ENCODE measurements at regions not wholly inside any gene's neighbourhood (a gene's known extent, or its start where the extent isn't known, plus 50 kb on each side); places are given as distances from the start of the nearest gene placed in this dataset.

DNA sequence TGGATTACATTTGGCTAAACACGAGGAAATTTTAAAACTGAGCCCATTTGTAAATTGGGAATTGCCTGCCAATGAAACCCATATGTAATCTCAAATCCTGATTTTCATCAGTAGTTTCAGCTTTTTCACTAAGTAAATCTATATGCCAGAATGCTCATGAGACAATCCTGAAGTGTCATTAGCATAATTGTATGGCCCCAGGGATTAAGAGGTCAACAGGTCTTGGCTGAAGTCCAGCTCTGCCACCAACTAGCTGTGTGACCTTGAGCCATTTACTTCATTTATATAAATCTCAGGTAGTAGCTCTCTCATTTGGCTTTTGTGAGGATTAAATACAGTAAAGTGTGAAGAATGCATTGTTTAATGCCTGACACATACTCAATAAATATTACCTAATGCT, 320.5 kb upstream of the EMCN start:
- H2BK15ac ChIP-seq (ENCODE audit: low read length) = no peak overlapping the region
- no peaks in the 10 kb centered on the region for H3K27me3 ChIP-seq (ENCODE audit: control insufficient read depth in 3 of 3, insufficient read depth in 3 of 3, low read depth in 1 of 3, low read length in 3 of 3)
- H3K23ac ChIP-seq (ENCODE audit: low read depth, low read length, poor library complexity) = no peak overlapping the region
- H2BK120ac ChIP-seq (ENCODE audit: low read depth, low read length) = no peak overlapping the region
- no peak overlapping the region for H2AK5ac ChIP-seq (ENCODE audit: low read depth, low read length)
- no peak overlapping the region for H3K18ac ChIP-seq (ENCODE audit: low read length)
- no peak overlapping the region for H3K4ac ChIP-seq (ENCODE audit: low read length)
- WGBS, 2 donors (ENCODE audit: extremely low coverage in 2 of 2, insufficient read length in 2 of 2, insufficient replicate concordance in 1 of 2) = no CpG with 5 or more reads among the region's 1 CpG
- no peak overlapping the region for H2BK12ac ChIP-seq (ENCODE audit: low read length)
- H3K4me3 ChIP-seq (ENCODE audit: low read length in 2 of 2) = no peak overlapping the region
- H3K4me2 ChIP-seq (ENCODE audit: insufficient read depth, low read length, poor library complexity, severe bottlenecking) = no peak overlapping the region
- H3K36me3 ChIP-seq (replicated peaks in 1 of 2; ENCODE audit: control insufficient read depth in 2 of 2, insufficient read depth in 2 of 2, low read length in 2 of 2) = no peaks in the 10 kb centered on the region
- no peak overlapping the region for H2BK5ac ChIP-seq (ENCODE audit: low read length)
- no peak overlapping the region for H4K8ac ChIP-seq (ENCODE audit: low read depth, low read length)
- H3K79me1 ChIP-seq (ENCODE audit: low read depth, low read length) = no peaks in the 10 kb centered on the region
- peaks cover 0 to 2% of the 10 kb centered on the region in 2 donors for H3K4me1 ChIP-seq (ENCODE audit: control insufficient read depth in 2 of 2, insufficient read depth in 1 of 2, low read depth in 1 of 2, low read length in 2 of 2)
- DNase-seq (ENCODE audit: low spot score) = no peak
- no peak overlapping the region for H3K27ac ChIP-seq (replicated peaks; ENCODE audit: low read length)
- H3K9ac ChIP-seq (ENCODE audit: low read depth, low read length, poor library complexity) = no peak overlapping the region
- no peak overlapping the region for H2AFZ ChIP-seq (ENCODE audit: low read length)
- H3K14ac ChIP-seq (ENCODE audit: low read length) = no peak overlapping the region
- no peaks in the 10 kb centered on the region for H3K9me3 ChIP-seq (replicated peaks in 1 of 2; ENCODE audit: control insufficient read depth in 2 of 2, insufficient read depth in 1 of 2, low read depth in 1 of 2, low read length in 2 of 2)
- no peak overlapping the region for H4K91ac ChIP-seq (ENCODE audit: low read depth, low read length, poor library complexity)

DNA sequence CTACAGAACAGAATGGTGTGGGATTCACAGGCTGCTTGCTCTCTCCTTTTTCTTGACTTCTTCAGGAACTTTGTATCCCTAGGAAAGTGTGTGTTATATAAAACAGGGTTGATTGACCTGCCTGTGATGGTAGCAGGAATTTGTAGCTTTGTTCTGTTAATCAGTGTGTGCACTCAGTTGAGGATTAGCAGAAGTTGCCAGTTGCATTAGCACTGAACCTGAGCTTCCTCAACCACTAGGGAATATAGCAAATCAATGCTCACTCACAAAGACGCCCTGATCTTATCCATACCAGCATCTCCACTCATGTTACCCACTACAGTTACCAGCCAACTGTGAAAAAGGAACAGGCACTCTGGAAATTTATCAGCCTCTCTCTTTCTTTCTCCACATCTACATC, 319.1 kb upstream of the EMCN start:
- Histone ChIP-seq H2AFZ (ENCODE audit: low read length) (no peak overlapping the region), H3K4me1 (ENCODE audit: control insufficient read depth in 2 of 2, insufficient read depth in 1 of 2, low read depth in 1 of 2, low read length in 2 of 2) (peaks cover 0 to 2% of the 10 kb centered on the region in 2 donors), H3K14ac (ENCODE audit: low read length) (no peak overlapping the region), H2AK5ac (ENCODE audit: low read depth, low read length) (no peak overlapping the region), H3K4ac (ENCODE audit: low read length) (no peak overlapping the region), H3K36me3 (replicated peaks in 1 of 2; ENCODE audit: control insufficient read depth in 2 of 2, insufficient read depth in 2 of 2, low read length in 2 of 2) (no peaks in the 10 kb centered on the region), H2BK12ac (ENCODE audit: low read length) (no peak overlapping the region), H2BK15ac (ENCODE audit: low read length) (no peak overlapping the region), H2BK120ac (ENCODE audit: low read depth, low read length) (no peak overlapping the region), H3K4me3 (ENCODE audit: low read length in 2 of 2) (no peak overlapping the region), H3K27ac (replicated peaks; ENCODE audit: low read length) (no peak overlapping the region), H4K8ac (ENCODE audit: low read depth, low read length) (no peak overlapping the region), H3K9me3 (replicated peaks in 1 of 2; ENCODE audit: control insufficient read depth in 2 of 2, insufficient read depth in 1 of 2, low read depth in 1 of 2, low read length in 2 of 2) (no peaks in the 10 kb centered on the region), H2BK5ac (ENCODE audit: low read length) (no peak overlapping the region), H3K23ac (ENCODE audit: low read depth, low read length, poor library complexity) (no peak overlapping the region), H4K91ac (ENCODE audit: low read depth, low read length, poor library complexity) (no peak overlapping the region), H3K79me1 (ENCODE audit: low read depth, low read length) (no peaks in the 10 kb centered on the region), H3K4me2 (ENCODE audit: insufficient read depth, low read length, poor library complexity, severe bottlenecking) (no peak overlapping the region), H3K9ac (ENCODE audit: low read depth, low read length, poor library complexity) (no peak overlapping the region), H3K18ac (ENCODE audit: low read length) (no peak overlapping the region), H3K27me3 (ENCODE audit: control insufficient read depth in 3 of 3, insufficient read depth in 3 of 3, low read depth in 1 of 3, low read length in 3 of 3) (no peaks in the 10 kb centered on the region)
- DNase-seq (ENCODE audit: low spot score) = no peak
- no CpG with 5 or more reads among the region's 1 CpG for WGBS, 2 donors (ENCODE audit: extremely low coverage in 2 of 2, insufficient read length in 2 of 2, insufficient replicate concordance in 1 of 2)

DNA sequence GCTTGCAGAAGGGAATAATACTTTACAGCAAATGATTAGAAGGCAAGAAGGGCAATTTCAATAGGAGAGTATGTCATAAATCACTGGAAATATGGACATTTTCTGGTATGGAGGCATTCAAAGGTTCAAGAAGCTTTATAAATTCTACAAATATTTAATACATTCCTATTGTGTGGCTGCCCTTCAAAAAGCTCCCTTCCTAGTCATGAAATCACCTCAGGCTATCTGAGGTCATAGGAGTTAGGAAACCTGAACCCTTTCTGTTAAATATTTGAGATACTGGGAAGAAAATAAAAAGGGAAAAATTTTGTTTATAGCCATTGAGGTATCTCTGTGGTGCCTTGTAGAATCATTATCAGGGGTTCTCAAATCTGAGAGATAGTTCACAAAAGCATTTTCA, 316.8 kb upstream of the EMCN start:
- Histone ChIP-seq H3K36me3 (replicated peaks in 1 of 2; ENCODE audit: control insufficient read depth in 2 of 2, insufficient read depth in 2 of 2, low read length in 2 of 2) (no peaks in the 10 kb centered on the region), H3K9ac (ENCODE audit: low read depth, low read length, poor library complexity) (no peak overlapping the region), H2BK15ac (ENCODE audit: low read length) (no peak overlapping the region), H3K4ac (ENCODE audit: low read length) (no peak overlapping the region), H3K18ac (ENCODE audit: low read length) (no peak overlapping the region), H3K14ac (ENCODE audit: low read length) (no peak overlapping the region), H4K8ac (ENCODE audit: low read depth, low read length) (no peak overlapping the region), H3K4me1 (ENCODE audit: control insufficient read depth in 2 of 2, insufficient read depth in 1 of 2, low read depth in 1 of 2, low read length in 2 of 2) (peaks cover 0 to 2% of the 10 kb centered on the region in 2 donors), H2AK5ac (ENCODE audit: low read depth, low read length) (no peak overlapping the region), H2BK120ac (ENCODE audit: low read depth, low read length) (no peak overlapping the region), H3K23ac (ENCODE audit: low read depth, low read length, poor library complexity) (no peak overlapping the region), H2BK5ac (ENCODE audit: low read length) (no peak overlapping the region), H3K27me3 (ENCODE audit: control insufficient read depth in 3 of 3, insufficient read depth in 3 of 3, low read depth in 1 of 3, low read length in 3 of 3) (no peaks in the 10 kb centered on the region), H2AFZ (ENCODE audit: low read length) (no peak overlapping the region), H4K91ac (ENCODE audit: low read depth, low read length, poor library complexity) (no peak overlapping the region), H3K79me1 (ENCODE audit: low read depth, low read length) (no peaks in the 10 kb centered on the region), H2BK12ac (ENCODE audit: low read length) (no peak overlapping the region), H3K27ac (replicated peaks; ENCODE audit: low read length) (no peak overlapping the region), H3K4me3 (ENCODE audit: low read length in 2 of 2) (no peak overlapping the region), H3K4me2 (ENCODE audit: insufficient read depth, low read length, poor library complexity, severe bottlenecking) (no peak overlapping the region), H3K9me3 (replicated peaks in 1 of 2; ENCODE audit: control insufficient read depth in 2 of 2, insufficient read depth in 1 of 2, low read depth in 1 of 2, low read length in 2 of 2) (peaks cover 0 to 1% of the 10 kb centered on the region in 2 donors)
- DNase-seq (ENCODE audit: low spot score) = no peak

DNA sequence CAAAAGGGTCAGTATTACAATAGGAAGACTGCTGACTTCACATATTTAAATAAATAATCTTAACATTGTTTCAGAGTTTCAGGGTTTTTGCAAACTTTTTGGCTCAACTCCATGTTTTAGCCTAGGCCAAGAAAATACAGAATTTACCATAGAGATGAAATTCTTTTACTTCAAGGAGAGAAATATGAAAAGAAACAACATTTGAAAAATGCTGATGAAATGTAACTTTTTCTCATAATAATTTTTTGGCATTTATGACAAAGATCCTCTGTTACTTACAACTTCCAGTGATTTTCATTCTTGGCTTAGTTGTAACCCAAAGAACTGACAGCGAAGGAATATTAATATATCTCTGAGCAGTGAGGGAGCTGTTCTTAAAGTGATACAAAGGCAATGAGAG, 316.1 kb upstream of the EMCN start:
- Histone ChIP-seq H2BK15ac (ENCODE audit: low read length) (no peak overlapping the region), H3K4me2 (ENCODE audit: insufficient read depth, low read length, poor library complexity, severe bottlenecking) (no peak overlapping the region), H3K27me3 (ENCODE audit: control insufficient read depth in 3 of 3, insufficient read depth in 3 of 3, low read depth in 1 of 3, low read length in 3 of 3) (no peaks in the 10 kb centered on the region), H2BK12ac (ENCODE audit: low read length) (no peak overlapping the region), H3K14ac (ENCODE audit: low read length) (no peak overlapping the region), H4K91ac (ENCODE audit: low read depth, low read length, poor library complexity) (no peak overlapping the region), H2BK120ac (ENCODE audit: low read depth, low read length) (no peak overlapping the region), H3K79me1 (ENCODE audit: low read depth, low read length) (no peaks in the 10 kb centered on the region), H4K8ac (ENCODE audit: low read depth, low read length) (no peak overlapping the region), H3K9me3 (replicated peaks in 1 of 2; ENCODE audit: control insufficient read depth in 2 of 2, insufficient read depth in 1 of 2, low read depth in 1 of 2, low read length in 2 of 2) (peaks cover 0 to 1% of the 10 kb centered on the region in 2 donors), H2BK5ac (ENCODE audit: low read length) (no peak overlapping the region), H3K23ac (ENCODE audit: low read depth, low read length, poor library complexity) (no peak overlapping the region), H3K27ac (replicated peaks; ENCODE audit: low read length) (no peak overlapping the region), H2AFZ (ENCODE audit: low read length) (no peak overlapping the region), H3K18ac (ENCODE audit: low read length) (no peak overlapping the region), H3K36me3 (replicated peaks in 1 of 2; ENCODE audit: control insufficient read depth in 2 of 2, insufficient read depth in 2 of 2, low read length in 2 of 2) (no peaks in the 10 kb centered on the region), H3K4me1 (ENCODE audit: control insufficient read depth in 2 of 2, insufficient read depth in 1 of 2, low read depth in 1 of 2, low read length in 2 of 2) (peaks cover 0 to 2% of the 10 kb centered on the region in 2 donors), H3K4ac (ENCODE audit: low read length) (no peak overlapping the region), H3K9ac (ENCODE audit: low read depth, low read length, poor library complexity) (no peak overlapping the region), H3K4me3 (ENCODE audit: low read length in 2 of 2) (no peak overlapping the region), H2AK5ac (ENCODE audit: low read depth, low read length) (no peak overlapping the region)
- no CpG with 5 or more reads among the region's 1 CpG for WGBS, 2 donors (ENCODE audit: extremely low coverage in 2 of 2, insufficient read length in 2 of 2, insufficient replicate concordance in 1 of 2)
- no peak for DNase-seq (ENCODE audit: low spot score)
